ENCODE measurements at regions not wholly inside any gene's neighbourhood (a gene's known extent, or its start where the extent isn't known, plus 50 kb on each side); places are given as distances from the start of the nearest gene placed in this dataset.
"Not testable (repeated sequence)": the region's sequence is repeated elsewhere in the genome, so short reads cannot be mapped to it uniquely, and the experiment has no call there.

DNA sequence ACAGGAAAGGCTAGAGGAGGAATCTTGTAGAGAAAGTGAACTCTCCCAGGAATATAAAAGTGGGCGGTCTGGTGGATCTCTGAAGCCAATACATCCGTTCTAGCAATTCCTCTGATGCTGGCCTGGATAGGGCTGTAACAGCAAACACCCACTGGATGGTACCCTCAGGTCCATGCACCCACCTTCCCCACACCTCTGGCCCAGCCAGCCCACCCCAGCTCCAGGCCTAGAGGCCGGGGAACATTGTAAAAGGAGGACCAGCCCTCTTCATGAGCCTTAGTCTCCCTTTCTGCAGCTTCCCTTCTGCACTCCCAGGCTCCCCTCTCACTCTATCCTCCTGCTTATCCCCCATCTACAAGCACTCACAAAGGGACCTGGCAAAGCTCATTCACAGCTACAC is 443.9 kb downstream of the BUD13 start:
- DNase-seq = no peak

DNA sequence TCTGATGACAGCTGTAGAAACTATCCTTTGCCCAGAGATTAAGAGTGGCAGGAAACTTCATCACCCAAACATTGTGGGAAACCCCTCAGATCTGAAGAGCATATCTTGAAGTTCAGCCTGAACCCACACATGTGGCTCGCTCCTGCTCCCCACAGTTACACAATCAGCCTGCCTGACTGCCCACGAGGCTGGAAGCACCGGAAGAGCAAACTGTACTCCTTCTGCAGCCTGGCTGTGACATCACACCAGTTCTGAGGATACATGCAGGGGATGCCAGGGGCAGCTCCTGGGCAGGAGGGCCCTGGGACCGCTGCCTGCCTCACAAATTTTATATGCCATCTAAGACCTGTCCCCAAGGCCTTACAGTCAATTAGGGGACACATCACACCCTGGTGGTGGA is 444.4 kb downstream of the BUD13 start:
- DNase-seq = no peak

DNA sequence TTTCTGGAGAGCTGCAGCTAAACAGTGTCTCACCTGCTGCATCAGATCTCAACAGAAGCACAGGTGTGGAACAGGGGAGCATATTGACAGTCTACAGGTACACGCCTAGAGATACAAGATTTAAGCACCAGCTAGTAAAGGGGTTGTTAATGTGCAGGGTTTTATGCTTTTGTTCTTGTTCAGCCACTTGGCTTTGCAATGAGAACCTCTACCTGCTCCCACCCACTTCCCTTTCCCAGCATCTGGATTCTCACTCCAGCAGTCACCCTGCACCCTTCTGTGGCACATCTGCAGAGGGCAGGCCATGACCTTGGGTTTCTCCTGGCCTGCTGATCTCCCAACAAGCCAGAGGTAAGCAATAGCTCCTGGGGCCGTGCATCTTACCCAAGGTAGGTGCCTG is 446.6 kb downstream of the BUD13 start:
- no peak for DNase-seq

- no peak for DNase-seq
These were observed 447.5 kb downstream of the BUD13 start for GRCh38 chr11:116325247-116325646.

GRCh38 chr11:116324077-116324476 is 448.7 kb downstream of the BUD13 start:
- not testable (repeated sequence) for DNase-seq

DNA sequence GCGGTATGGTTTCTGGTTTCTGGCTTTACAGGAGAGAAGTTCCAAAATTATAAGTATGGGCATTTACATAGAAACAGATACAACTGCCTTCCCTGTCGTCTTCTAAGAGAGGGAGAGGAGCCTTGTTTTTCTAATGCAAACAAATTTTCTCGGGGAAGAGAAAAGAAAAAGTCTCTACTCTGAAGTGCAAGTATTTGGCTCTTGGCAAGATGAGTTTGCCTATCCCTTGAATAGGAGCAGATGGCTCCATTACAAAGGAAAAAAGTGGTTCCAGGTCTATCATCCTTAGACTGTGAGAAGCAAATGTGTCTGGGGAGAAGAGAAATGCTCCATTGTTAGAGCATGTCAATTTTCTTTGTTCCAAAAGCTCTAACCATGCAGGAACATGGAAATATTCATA is 455.6 kb downstream of the BUD13 start:
- DNase-seq = no peak

DNA sequence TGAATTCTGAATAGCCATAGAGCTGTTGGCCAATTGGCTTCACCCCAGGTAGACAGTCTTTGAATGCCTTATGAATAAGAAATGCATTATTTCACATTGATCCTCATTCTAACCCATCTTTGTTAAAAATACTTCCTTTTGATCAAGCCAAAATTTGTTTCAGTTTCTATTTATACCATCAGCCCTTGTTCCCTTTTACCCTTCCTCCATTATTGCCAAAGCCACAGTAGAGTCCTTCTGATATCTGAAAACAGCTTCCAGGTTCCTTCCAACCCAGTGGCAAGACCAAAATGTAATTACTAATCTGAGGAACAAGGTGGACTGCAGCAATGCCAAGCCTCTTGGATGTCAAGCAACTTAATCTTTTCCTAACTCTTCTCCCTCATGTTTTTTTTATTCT is 458.8 kb downstream of the BUD13 start:
- no peak for DNase-seq

DNA sequence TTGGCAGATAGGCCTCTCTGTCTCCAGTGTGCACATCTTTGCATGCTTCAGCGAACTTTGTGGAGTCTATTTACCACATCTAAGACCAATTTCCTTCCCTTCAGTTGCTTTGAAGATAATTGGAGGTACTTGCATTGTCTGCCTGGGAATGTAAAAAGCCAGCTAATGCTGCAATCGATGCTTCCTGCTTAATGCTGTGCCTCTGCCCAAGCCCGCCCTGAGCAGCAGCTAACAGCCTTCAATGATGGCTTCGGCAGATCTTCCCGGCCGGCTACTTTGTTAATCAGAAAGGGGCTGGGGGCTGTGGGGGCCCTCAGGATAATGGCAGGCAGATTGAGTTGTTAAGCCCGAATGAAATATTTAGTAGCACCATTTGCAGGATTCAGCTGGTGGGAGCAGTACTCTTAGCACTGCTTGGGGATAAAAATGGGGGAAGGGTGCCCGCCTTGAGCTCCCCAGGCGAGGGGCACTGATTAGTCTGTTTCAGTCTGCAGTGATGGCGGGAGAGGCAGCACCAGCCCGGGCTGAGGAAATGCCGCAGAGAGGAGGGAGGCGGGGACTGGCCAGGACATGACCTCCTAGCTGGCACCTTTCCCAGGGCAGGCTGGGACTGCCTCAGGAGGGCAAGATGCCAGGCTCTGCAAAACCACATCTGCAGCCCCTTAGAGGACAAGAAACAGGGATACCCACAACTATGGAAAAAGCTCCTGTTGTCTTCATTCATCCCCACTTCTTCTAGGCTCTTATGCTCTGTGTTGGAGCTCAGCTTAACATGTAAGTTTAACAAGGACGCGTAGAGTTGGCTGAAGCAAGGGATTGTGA is 460.0 kb downstream of the BUD13 start:
- DNase-seq = peak; percentile 66

DNA sequence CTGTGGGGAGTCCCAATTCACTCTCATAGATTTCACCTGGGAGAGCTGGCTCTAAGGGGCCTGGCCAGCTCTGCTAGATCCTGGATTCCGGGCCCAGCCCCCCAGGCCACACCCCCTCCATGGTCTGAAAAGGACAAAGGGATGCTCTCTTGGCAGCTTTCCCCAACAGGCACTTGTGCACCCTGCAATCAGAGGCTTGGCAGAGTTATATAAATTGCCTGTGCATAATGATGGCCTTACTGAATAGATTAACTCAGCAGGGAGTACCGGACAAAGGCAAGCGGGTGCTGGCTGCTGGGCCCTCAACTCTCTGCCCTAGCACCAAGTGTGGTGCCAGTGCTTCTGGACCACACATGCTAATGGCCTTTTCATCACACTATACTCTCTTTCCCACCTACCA is 461.6 kb downstream of the BUD13 start:
- DNase-seq = no peak

DNA sequence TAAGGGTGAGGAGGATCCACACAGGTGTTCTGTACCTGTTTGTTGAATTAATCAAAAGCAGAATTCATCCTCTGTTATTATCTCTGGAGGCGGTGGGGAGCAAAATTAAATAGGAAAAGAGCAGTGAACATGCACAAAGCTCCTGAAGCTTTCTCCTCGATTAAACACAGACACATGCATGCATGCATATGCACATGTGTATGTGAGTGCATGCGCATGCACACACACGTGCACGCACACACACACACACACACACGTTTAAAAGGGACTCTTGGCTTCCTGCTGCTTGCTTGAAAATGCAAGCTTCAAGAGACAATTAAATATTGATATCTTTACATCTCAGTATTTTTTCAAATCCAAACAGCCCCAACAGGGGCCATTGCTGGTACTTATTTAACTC is 462.1 kb downstream of the BUD13 start:
- DNase-seq = no peak

DNA sequence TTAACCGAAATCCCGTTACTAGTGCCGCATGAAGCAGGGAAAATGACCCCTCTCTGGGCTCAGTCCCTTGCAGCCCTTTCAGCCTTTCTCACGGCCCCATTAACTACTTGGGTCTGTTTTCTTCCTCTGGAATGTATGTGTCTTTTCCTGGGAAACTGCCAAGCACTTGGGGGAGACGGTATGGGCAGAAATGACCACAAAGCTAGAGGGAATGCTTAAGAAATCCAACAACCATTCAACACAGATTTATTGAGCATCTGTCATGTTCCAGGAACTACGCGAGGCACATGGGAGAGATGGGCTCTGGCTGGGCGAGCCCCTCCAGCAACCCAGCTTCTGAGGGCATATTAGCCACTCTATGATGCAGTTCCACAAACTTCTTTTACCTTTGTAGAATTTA is 462.6 kb downstream of the BUD13 start:
- DNase-seq = no peak

DNA sequence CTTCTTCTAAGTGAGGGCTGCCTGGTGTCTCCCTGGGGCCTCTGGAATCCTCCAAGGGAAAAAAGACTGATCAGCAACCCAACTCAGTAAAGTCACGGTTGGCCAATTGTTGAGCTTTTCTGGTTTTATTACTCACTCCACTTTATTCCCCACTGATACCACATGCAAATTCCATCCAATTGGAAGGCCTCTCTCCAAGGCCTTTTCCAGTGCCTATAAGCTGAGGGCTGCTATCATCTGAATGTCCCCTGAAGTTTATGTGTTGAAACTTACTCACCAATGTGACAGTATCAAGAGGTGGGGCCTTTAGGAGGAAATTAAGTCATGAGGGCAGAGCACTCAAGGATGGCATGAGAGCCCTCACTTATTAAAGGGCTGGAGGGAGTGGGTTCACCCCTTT is 463.3 kb downstream of the BUD13 start:
- DNase-seq = no peak

- DNase-seq = no peak
These were observed 470.0 kb downstream of the BUD13 start for GRCh38 chr11:116302756-116303155.

GRCh38 chr11:116301141-116301540 is 471.6 kb downstream of the BUD13 start:
- DNase-seq = no peak

DNA sequence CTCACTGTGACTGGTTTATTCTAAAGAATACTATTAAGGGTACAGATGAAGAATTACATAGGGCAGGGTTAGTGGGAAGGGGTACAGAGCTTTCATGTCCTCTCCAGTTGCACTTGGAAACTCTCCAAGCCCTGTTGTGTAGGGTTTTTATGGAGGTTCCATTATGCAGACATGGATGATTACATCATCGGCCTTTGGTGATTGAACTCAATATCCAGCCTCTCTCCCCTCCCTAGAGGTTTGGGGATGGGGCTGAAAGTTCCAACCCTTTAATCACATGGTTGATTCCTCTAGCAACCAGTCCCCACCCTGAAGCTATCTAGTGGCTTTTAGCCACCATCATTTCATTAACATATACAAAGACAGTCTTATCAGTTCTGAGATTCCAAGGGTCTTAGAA is 472.6 kb downstream of the BUD13 start:
- no peak for DNase-seq

- no peak for DNase-seq
These were observed 478.2 kb downstream of the BUD13 start for GRCh38 chr11:116294630-116295029.

GRCh38 chr11:116287866-116288265 is 484.9 kb downstream of the BUD13 start:
- no peak for DNase-seq

- DNase-seq = no peak
These were observed 487.8 kb downstream of the BUD13 start for GRCh38 chr11:116285026-116285425.

DNA sequence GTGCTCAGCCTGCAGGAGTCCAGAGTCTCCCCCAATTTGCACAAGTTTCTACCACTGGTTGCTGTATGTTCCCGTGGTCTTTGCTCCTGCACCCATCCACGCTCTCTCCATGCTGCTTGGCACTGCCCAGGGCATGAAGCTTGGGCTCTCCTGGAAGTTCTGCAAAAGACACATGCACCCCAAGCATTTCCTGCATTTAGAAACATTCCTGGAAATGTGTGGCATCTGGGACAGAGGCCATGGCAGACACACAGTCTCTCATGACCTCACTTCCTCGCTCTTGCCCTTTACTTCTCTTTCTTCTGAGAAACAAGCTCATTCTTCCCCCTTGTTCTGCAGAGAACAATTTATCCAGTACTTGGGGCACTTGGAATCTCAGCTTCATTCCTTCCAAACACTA is 489.5 kb downstream of the BUD13 start:
- DNase-seq = no peak

DNA sequence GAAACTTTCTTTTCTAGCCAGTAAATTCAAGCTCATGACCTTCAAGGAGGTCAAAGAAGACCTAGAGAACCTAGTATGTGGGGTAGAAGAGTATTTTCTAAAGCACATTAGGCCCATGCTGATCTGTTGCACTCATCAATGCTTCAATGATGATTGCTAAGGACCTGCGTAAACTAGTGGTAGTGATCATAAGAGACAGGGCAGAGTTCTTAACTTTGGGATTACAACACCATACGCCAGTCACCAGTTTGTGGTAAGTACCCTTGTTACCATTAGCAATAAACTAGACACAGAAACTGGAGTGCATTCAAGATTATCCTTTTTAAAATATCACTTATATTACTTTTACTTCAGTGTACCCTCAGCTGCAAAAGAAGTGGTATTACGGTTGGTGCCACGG is 490.3 kb downstream of the BUD13 start:
- no peak for DNase-seq

DNA sequence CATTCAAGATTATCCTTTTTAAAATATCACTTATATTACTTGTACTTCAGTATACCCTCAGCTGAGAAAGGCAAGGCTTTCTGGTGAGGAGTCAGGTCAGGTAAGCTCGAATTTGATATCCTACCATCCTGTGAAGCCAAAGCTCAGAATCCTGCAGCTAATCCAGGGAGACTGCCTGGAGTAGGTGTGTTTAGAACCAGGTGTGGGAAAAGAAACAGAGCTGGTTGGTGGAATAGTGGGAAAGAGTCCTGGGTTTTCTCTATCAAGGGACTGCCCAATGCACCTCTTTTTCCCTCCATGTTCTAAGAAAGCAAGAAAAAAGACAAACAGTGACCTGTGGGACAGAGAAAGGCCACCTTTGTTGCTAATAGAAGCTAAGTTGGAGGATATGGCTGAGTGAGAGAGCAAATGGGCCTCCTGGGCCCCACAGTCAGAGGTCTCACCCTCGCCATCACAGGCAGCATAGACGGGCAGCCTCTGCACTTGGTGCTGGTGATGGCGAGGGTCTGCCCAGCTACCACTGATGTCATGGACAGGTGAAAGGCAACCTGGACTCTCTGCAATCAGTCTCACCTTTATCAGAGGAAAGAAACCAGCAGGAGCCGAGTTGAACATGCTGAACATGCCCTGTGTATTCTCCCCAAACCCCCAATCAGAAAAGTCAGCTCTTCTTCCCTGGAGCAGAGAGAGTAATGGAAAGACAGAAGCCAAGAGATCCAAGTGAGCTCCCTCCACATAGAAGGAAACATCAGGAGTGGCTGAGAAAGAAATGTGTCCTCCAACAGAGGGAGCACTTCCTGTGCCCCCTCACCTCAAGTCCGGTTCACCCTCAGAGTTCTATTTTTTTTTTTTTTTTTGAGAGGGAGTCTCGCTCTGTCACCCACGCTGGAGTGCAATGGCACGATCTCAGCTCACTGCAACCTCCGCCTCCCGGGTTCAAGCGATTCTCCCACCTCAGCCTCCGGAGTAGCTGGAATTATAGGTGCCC is 491.3 kb downstream of the BUD13 start:
- no peak for DNase-seq

- no peak for DNase-seq
These were observed 493.3 kb downstream of the BUD13 start for GRCh38 chr11:116279511-116279910.

DNA sequence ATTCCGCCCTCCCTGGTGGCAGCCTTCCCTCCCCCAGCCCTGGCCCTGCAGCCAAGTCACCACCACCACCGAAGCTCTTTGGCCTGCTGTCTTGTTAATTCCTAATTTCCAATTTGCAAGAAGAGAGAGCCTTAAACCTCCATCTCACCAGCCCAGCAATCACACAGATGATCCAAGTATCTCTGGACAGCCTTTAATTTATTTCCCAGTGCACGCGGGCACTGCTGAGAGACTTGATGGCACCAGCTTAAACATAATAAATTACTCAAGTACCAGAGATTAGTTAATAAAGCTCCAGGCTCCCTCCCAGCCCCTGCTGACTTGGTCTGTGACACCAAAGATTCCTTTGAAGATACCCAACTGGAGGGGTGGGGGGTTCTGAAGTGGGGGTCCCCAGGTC is 494.7 kb downstream of the BUD13 start:
- DNase-seq = no peak
